IMR-90 (cell line): ENCODE measurements at regions not wholly inside any gene's neighbourhood (a gene's known extent, or its start where the extent isn't known, plus 50 kb on each side); places are given as distances from the start of the nearest gene placed in this dataset.

Experiments used
- ATAC-seq: fragments of 200-7000 bp; cut with Tn5 transposase; 2 replicates; pipeline ENCODE4 v1.9.1; 2020; ENCODE audit warnings: low read depth, mild to moderate bottlenecking, moderate library complexity
- BruUV-seq: library from RNA; stranded (reverse); fragments of 400-500 nt; replicated peaks from 2 replicates; lab custom pipeline; 2021; lab: Mats Ljungman, UMichigan
- CTCF ChIA-PET: fragments of 300-600 bp; formaldehyde crosslinking; extraction: SDS; loops from one replicate; lab custom pipeline; 2021; ENCODE audit warnings: antibody characterized with exemption; lab: Yijun Ruan, JAX
- POLR2A ChIA-PET: fragments of 300-600 bp; sonication (Branson Sonifier 250); formaldehyde crosslinking; loops from one replicate; lab custom pipeline; 2022; ENCODE audit warnings: antibody characterized with exemption; ENCODE audit not compliant: unreplicated experiment; lab: Charles Lee
- DNase-seq: peaks from one replicate; pipeline ENCODE4 v3.0.0; 2013
- H2AFZ ChIP-seq: replicated peaks from 2 replicates; pipeline ENCODE3; 2013; ENCODE audit warnings: low read length, mild to moderate bottlenecking; ENCODE audit not compliant: poor library complexity
- H2AK5ac ChIP-seq: 2 replicates; pipeline ENCODE4 v1.6.1; 2013; ENCODE audit warnings: low read depth, low read length, inconsistent platforms
- H2AK9ac ChIP-seq: replicated peaks from 2 replicates; pipeline ENCODE3; 2013; ENCODE audit warnings: mild to moderate bottlenecking, low read depth, low read length, moderate library complexity; ENCODE audit not compliant: poor library complexity
- H2BK120ac ChIP-seq: 2 replicates; pipeline ENCODE4 v1.6.1; 2013; ENCODE audit warnings: low read depth, low read length, inconsistent platforms
- H2BK15ac ChIP-seq: 3 replicates; pipeline ENCODE4 v1.6.1; 2013; ENCODE audit warnings: low read depth, low read length, inconsistent platforms
- H2BK20ac ChIP-seq: 2 replicates; pipeline ENCODE4 v1.6.1; 2013; ENCODE audit warnings: low read depth, mild to moderate bottlenecking, inconsistent platforms, low read length, moderate library complexity
- H2BK5ac ChIP-seq: 2 replicates; pipeline ENCODE4 v1.6.1; 2013; ENCODE audit warnings: mild to moderate bottlenecking, low read depth, low read length, inconsistent platforms; ENCODE audit not compliant: poor library complexity, severe bottlenecking
- H3K14ac ChIP-seq: replicated peaks from 2 replicates; pipeline ENCODE4 v1.6.1; 2013; ENCODE audit warnings: low read depth, low read length, inconsistent platforms
- H3K18ac ChIP-seq: 2 replicates; pipeline ENCODE4 v1.6.1; 2013; ENCODE audit warnings: low read depth, low read length, control low read depth
- H3K23ac ChIP-seq: 2 replicates; pipeline ENCODE4 v1.6.1; 2013; ENCODE audit warnings: low read depth, low read length, inconsistent platforms
- H3K27ac ChIP-seq: 2 replicates; pipeline ENCODE4 v1.5.1; 2013; ENCODE audit warnings: mild to moderate bottlenecking, control low read depth, low read length; ENCODE audit not compliant: insufficient read depth
- H3K27me3 ChIP-seq: 2 replicates; pipeline ENCODE4 v1.6.1; 2013; ENCODE audit warnings: low read length; ENCODE audit not compliant: control insufficient read depth, insufficient read depth
- H3K36me3 ChIP-seq: 2 replicates; pipeline ENCODE4 v1.6.1; 2013; ENCODE audit warnings: low read length, mixed read lengths; ENCODE audit not compliant: control insufficient read depth, insufficient read depth
- H3K4ac ChIP-seq: 2 replicates; pipeline ENCODE4 v1.6.1; 2013; ENCODE audit warnings: low read depth, low read length, inconsistent platforms
- H3K4me1 ChIP-seq: 2 replicates; pipeline ENCODE4 v1.6.1; 2013; ENCODE audit warnings: low read length, mixed read lengths; ENCODE audit not compliant: control insufficient read depth, insufficient read depth
- H3K4me2 ChIP-seq: 2 replicates; pipeline ENCODE4 v1.6.1; 2013; ENCODE audit warnings: low read depth, mild to moderate bottlenecking, control low read depth, low read length, moderate library complexity
- H3K4me3 ChIP-seq: 2 replicates; pipeline ENCODE4 v1.5.1; 2013; ENCODE audit warnings: low read depth, mild to moderate bottlenecking, control low read depth, low read length, moderate library complexity; ENCODE audit not compliant: insufficient read depth
- H3K56ac ChIP-seq: 2 replicates; pipeline ENCODE4 v1.6.1; 2013; ENCODE audit warnings: low read length, inconsistent platforms; ENCODE audit not compliant: insufficient read depth; ENCODE audit errors: extremely low read depth
- H3K79me1 ChIP-seq, 2 experiments: 2 replicates each; pipeline ENCODE4 v1.6.1; 2013; ENCODE audit warnings: low read length in 2 of 2, inconsistent platforms in 1 of 2, low read depth in 1 of 2
- H3K9ac ChIP-seq: 2 replicates; pipeline ENCODE4 v1.6.1; 2013; ENCODE audit warnings: low read depth, low read length, control low read depth
- H3K9me1 ChIP-seq: 2 replicates; pipeline ENCODE4 v1.6.1; 2013; ENCODE audit warnings: low read length, inconsistent platforms; ENCODE audit not compliant: insufficient read depth
- H3K9me3 ChIP-seq: 2 replicates; pipeline ENCODE4 v1.6.1; 2013; ENCODE audit warnings: low read length; ENCODE audit not compliant: control insufficient read depth, insufficient read depth
- H4K20me1 ChIP-seq: 2 replicates; pipeline ENCODE4 v1.6.1; 2013; ENCODE audit warnings: low read length, inconsistent platforms; ENCODE audit not compliant: insufficient read depth
- H4K5ac ChIP-seq: 2 replicates; pipeline ENCODE4 v1.6.1; 2013; ENCODE audit warnings: mild to moderate bottlenecking, low read depth, low read length, control low read depth
- H4K8ac ChIP-seq, 2 experiments: 2 replicates each; pipeline ENCODE4 v1.6.1; 2013; ENCODE audit warnings: low read depth in 2 of 2, low read length in 2 of 2, control low read depth in 1 of 2, inconsistent platforms in 1 of 2
- H4K91ac ChIP-seq: 2 replicates; pipeline ENCODE4 v1.6.1; 2013; ENCODE audit warnings: low read depth, low read length, inconsistent platforms; ENCODE audit not compliant: insufficient read depth
- BHLHE40 ChIP-seq: fragments of 150-350 bp; IDR thresholded peaks from 2 replicates; pipeline ENCODE4 v1.6.1; 2016; ENCODE audit warnings: mild to moderate bottlenecking, low read depth, low read length
- CEBPB ChIP-seq: IDR thresholded peaks from 2 replicates; pipeline ENCODE4 v1.6.1; 2012; ENCODE audit warnings: low read depth, low read length, improper control_type of control experiment
- CHD1 ChIP-seq: IDR thresholded peaks from 2 replicates; pipeline ENCODE4 v1.6.1; 2012; ENCODE audit warnings: low read depth, low read length, improper control_type of control experiment
- MAZ ChIP-seq: IDR thresholded peaks from 2 replicates; pipeline ENCODE4 v1.6.1; 2012; ENCODE audit warnings: low read depth, mild to moderate bottlenecking, low read length, improper control_type of control experiment, moderate library complexity, borderline replicate concordance
- RCOR1 ChIP-seq: IDR thresholded peaks from 2 replicates; pipeline ENCODE4 v1.6.1; 2012; ENCODE audit warnings: mild to moderate bottlenecking, low read length, improper control_type of control experiment; ENCODE audit not compliant: insufficient replicate concordance
- USF2 ChIP-seq: fragments of 150-350 bp; IDR thresholded peaks from 2 replicates; pipeline ENCODE4 v1.6.1; 2017; ENCODE audit warnings: mild to moderate bottlenecking, antibody characterized with exemption, low read length, low read depth
- WGBS, 2 experiments: methylation state at CpG; one replicate each; pipeline versions ENCODE4 v1.1.5 to v1.1.7; 2013; ENCODE audit warnings: missing lambda C conversion rate in 2 of 2; ENCODE audit not compliant: insufficient read length in 1 of 2; ENCODE audit errors: extremely low coverage in 2 of 2; 5-methylcytosine and 5-hydroxymethylcytosine counted together
- dilution Hi-C: fragments of 300-500 bp; cut with HindIII; formaldehyde crosslinking; loops from one replicate; pipeline ENCODE4 v1.14.3; 2018; ENCODE audit warnings: low sequenced_read_pairs; ENCODE audit not compliant: unreplicated experiment
- in situ Hi-C: fragments of 300-500 bp; cut with MboI; formaldehyde crosslinking; loops from 3 replicates; pipeline ENCODE4 v1.14.3; 2019; ENCODE audit warnings: low sequenced_read_pairs, inconsistent platforms, mixed read lengths
- intact Hi-C: fragments of 100-400 bp; cut with micrococcal nuclease; formaldehyde crosslinking; loops from 2 replicates; pipeline ENCODE4 v1.10.0; 2022

- no peak overlapping the region for H3K4ac ChIP-seq
- ATAC-seq: no peak
- no peak overlapping the region for H3K9ac ChIP-seq
- no CpG with 5 or more reads among the region's 2 CpGs for WGBS, 2 experiments
- no peak overlapping the region for H2BK120ac ChIP-seq
- intact Hi-C loops (no loop called here), in situ Hi-C loops (no loop called here), dilution Hi-C loops (no loop called here)
- no TSS peak for BruUV-seq
- no peaks in the 10 kb centered on the region for H3K4me1 ChIP-seq
- no peak overlapping the region for H2AK5ac ChIP-seq
- no peaks in the 10 kb centered on the region for H3K36me3 ChIP-seq
- H3K56ac ChIP-seq: no peak overlapping the region
- H2AK9ac ChIP-seq: no peak overlapping the region
- CTCF ChIA-PET: no interaction called here
- DNase-seq: no peak
- no peak overlapping the region for H2BK15ac ChIP-seq
- no peak overlapping the region for H4K91ac ChIP-seq
- no peak overlapping the region for H3K4me2 ChIP-seq
- no peak overlapping the region for H2AFZ ChIP-seq
- H3K18ac ChIP-seq: no peak overlapping the region
- H3K27ac ChIP-seq: no peak overlapping the region
- H3K9me3 ChIP-seq: no peaks in the 10 kb centered on the region
- no peak overlapping the region for H2BK20ac ChIP-seq
- H4K8ac ChIP-seq: no peak overlapping the region
- H3K23ac ChIP-seq: no peak overlapping the region
- H2BK5ac ChIP-seq: no peak overlapping the region
- TF ChIP-seq RCOR1 (no peak), MAZ (no peak), CHD1 (no peak), CEBPB (no peak), USF2 (no peak), BHLHE40 (no peak)
- H3K9me1 ChIP-seq: no peaks in the 10 kb centered on the region
- no peak overlapping the region for H3K14ac ChIP-seq
- H3K4me3 ChIP-seq: no peak overlapping the region
- no peaks in the 10 kb centered on the region for H3K27me3 ChIP-seq
- H4K20me1 ChIP-seq: no peaks in the 10 kb centered on the region
- POLR2A ChIA-PET: no interaction called here
- no peak overlapping the region for H4K5ac ChIP-seq
- H3K79me1 ChIP-seq: no peaks in the 10 kb centered on the region
Measured at GRCh38 chr4:157706155-157706554, 466.7 kb downstream of the GASK1B start.
